HCT116 (cell line): ENCODE measurements at regions not wholly inside any gene's neighbourhood (a gene's known extent, or its start where the extent isn't known, plus 50 kb on each side); places are given as distances from the start of the nearest gene placed in this dataset.

ENCODE experiments used
- ATAC-seq: fragments of 200-7000 bp; cut with Tn5 transposase; 2 replicates; pipeline ENCODE4 v1.9.1; 2020; ENCODE audit warnings: mild to moderate bottlenecking, moderate library complexity
- BruUV-seq: library from RNA; stranded (reverse); fragments of 400-500 nt; replicated peaks from 2 replicates; lab custom pipeline; 2021; lab: Mats Ljungman, UMichigan
- CTCF ChIA-PET: fragments of 300-600 bp; sonication (Branson Sonifier 250); formaldehyde crosslinking; loops from one replicate; lab custom pipeline; 2021; ENCODE audit warnings: antibody characterized with exemption; lab: Charles Lee
- POLR2A ChIA-PET: fragments of 300-600, 350-600 bp; sonication (Branson Sonifier 250); formaldehyde crosslinking; loops from one replicate; lab custom pipeline; 2021; ENCODE audit warnings: antibody characterized with exemption; lab: Charles Lee
- RAD21 ChIA-PET, 2 experiments: fragments of 300-600 bp; sonication (Branson Sonifier 250); formaldehyde crosslinking; loops; one replicate each; lab custom pipeline; 2023; ENCODE audit warnings: low total read pairs in 2 of 2; ENCODE audit not compliant: uncharacterized antibody in 2 of 2, unreplicated experiment in 2 of 2, low non-redundant PET in 1 of 2; lab: Charles Lee
- DNase-seq: peaks from one replicate; pipeline ENCODE4 v3.0.0-alpha.2; 2010; ENCODE audit warnings: low read depth, low spot score
- H2AFZ ChIP-seq: fragments of 200-600 bp; shearing (Covaris generic), sonication (generic); 2 replicates; pipeline ENCODE4 v1.6.1; 2017; ENCODE audit warnings: low read depth, mixed run types, mixed read lengths, antibody characterized with exemption, low read length; ENCODE audit not compliant: poor library complexity, severe bottlenecking
- H3K27ac ChIP-seq: 2 replicates; pipeline ENCODE4 v1.5.1; 2012; ENCODE audit warnings: low read depth, low read length
- H3K27me3 ChIP-seq: fragments of 200-600 bp; sonication (generic); 2 replicates; pipeline ENCODE4 v1.6.1; 2016; ENCODE audit warnings: mixed run types, low read length, mixed read lengths; ENCODE audit not compliant: insufficient read depth
- H3K36me3 ChIP-seq, 2 experiments: fragments of 200-500 bp in 1 of 2; fragments of 200-600 bp in 1 of 2; sonication (Bioruptor generic) in 1 of 2; sonication (generic) in 1 of 2; 2 replicates each; pipeline versions ENCODE4 v1.5.1 to v1.6.1; 2014 to 2016; ENCODE audit warnings: low read length in 2 of 2, inconsistent platforms in 1 of 2, mixed read lengths in 1 of 2, mixed run types in 1 of 2; ENCODE audit not compliant: insufficient read depth in 2 of 2, control insufficient read depth in 1 of 2
- H3K4me1 ChIP-seq, 2 experiments: fragments of 200-600 bp in 1 of 2; sonication (generic) in 1 of 2; 2 replicates each; pipeline versions ENCODE4 v1.5.1 to v1.6.1; 2012 to 2017; ENCODE audit warnings: low read length in 2 of 2, inconsistent platforms in 1 of 2, mild to moderate bottlenecking in 1 of 2, mixed read lengths in 1 of 2, mixed run types in 1 of 2, moderate library complexity in 1 of 2; ENCODE audit not compliant: insufficient read depth in 2 of 2, control insufficient read depth in 1 of 2
- H3K4me2 ChIP-seq: fragments of 200-600 bp; sonication (generic); 2 replicates; pipeline ENCODE4 v1.6.1; 2017; ENCODE audit warnings: mixed run types, low read length, mixed read lengths
- H3K4me3 ChIP-seq, 2 experiments: fragments of 200-600 bp in 1 of 2; sonication (generic) in 1 of 2; replicated peaks in 1 of 2; 2 replicates each; pipeline ENCODE4 v1.5.1; 2011 to 2016; ENCODE audit warnings: low read length in 2 of 2, control low read depth in 1 of 2, low read depth in 1 of 2, mild to moderate bottlenecking in 1 of 2, mixed read lengths in 1 of 2, mixed run types in 1 of 2
- H3K79me2 ChIP-seq: fragments of 200-600 bp; sonication (generic); 2 replicates; pipeline ENCODE4 v1.6.1; 2017; ENCODE audit warnings: mild to moderate bottlenecking, mixed run types, low read length, moderate library complexity, mixed read lengths; ENCODE audit not compliant: insufficient read depth
- H3K9ac ChIP-seq: fragments of 200-600 bp; sonication (generic); 2 replicates; pipeline ENCODE4 v1.6.1; 2016; ENCODE audit warnings: low read length, mixed read lengths
- H3K9me2 ChIP-seq: fragments of 200-600 bp; sonication (generic), shearing (Covaris generic); 2 replicates; pipeline ENCODE4 v1.6.1; 2017; ENCODE audit warnings: mixed run types, mild to moderate bottlenecking, moderate library complexity; ENCODE audit not compliant: insufficient read depth
- H3K9me3 ChIP-seq, 2 experiments: fragments of 200-500 bp in 1 of 2; fragments of 200-600 bp in 1 of 2; sonication (Bioruptor generic) in 1 of 2; sonication (generic) in 1 of 2; 2 replicates each; pipeline ENCODE4 v1.6.1; 2014 to 2017; ENCODE audit warnings: low read length in 2 of 2, mixed read lengths in 2 of 2, inconsistent platforms in 1 of 2, low read depth in 1 of 2, mild to moderate bottlenecking in 1 of 2, mixed run types in 1 of 2, moderate library complexity in 1 of 2; ENCODE audit not compliant: control insufficient read depth in 1 of 2, insufficient read depth in 1 of 2
- H4K20me1 ChIP-seq: fragments of 200-600 bp; sonication (generic), shearing (Covaris generic); 2 replicates; pipeline ENCODE4 v1.6.1; 2017; ENCODE audit warnings: mixed run types, mild to moderate bottlenecking, moderate library complexity; ENCODE audit not compliant: insufficient read depth
- EGR1 ChIP-seq: IDR thresholded peaks from 2 replicates; pipeline ENCODE4 v1.6.1; 2012; ENCODE audit warnings: low read depth
- EZH2 ChIP-seq: fragments of 200-600 bp; sonication (generic); IDR thresholded peaks from 2 replicates; pipeline ENCODE4 v1.6.1; 2017; ENCODE audit warnings: antibody characterized with exemption, mixed run types
- FOSL1 ChIP-seq: IDR thresholded peaks from 2 replicates; pipeline ENCODE4 v1.6.1; 2012; ENCODE audit warnings: low read depth
- JUND ChIP-seq: IDR thresholded peaks from 2 replicates; pipeline ENCODE4 v1.6.1; 2012
- MAX ChIP-seq: IDR thresholded peaks from 2 replicates; pipeline ENCODE4 v1.6.1; 2012
- RAD21 ChIP-seq: IDR thresholded peaks from 2 replicates; pipeline ENCODE4 v1.6.1; 2012; ENCODE audit warnings: low read depth, mild to moderate bottlenecking
- SIN3A ChIP-seq: IDR thresholded peaks from 2 replicates; pipeline ENCODE4 v1.6.1; 2012; ENCODE audit warnings: low read depth
- SP1 ChIP-seq: IDR thresholded peaks from 2 replicates; pipeline ENCODE4 v1.6.1; 2012; ENCODE audit warnings: low read depth
- ZBTB33 ChIP-seq: IDR thresholded peaks from 2 replicates; pipeline ENCODE4 v1.6.1; 2011; ENCODE audit warnings: mild to moderate bottlenecking, low read length, moderate library complexity; ENCODE audit not compliant: insufficient replicate concordance; ENCODE audit errors: extremely low read depth
- intact Hi-C: fragments of 100-400 bp; cut with micrococcal nuclease; formaldehyde crosslinking; loops from 2 replicates; pipeline ENCODE4 v1.10.0; 2022
- TF ChIP-seq, protein P1 (sequence below): IDR thresholded peaks from 2 replicates; pipeline ENCODE4 v1.6.1; 2012

- Histone ChIP-seq H4K20me1 (no peaks in the 10 kb centered on the region), H2AFZ (no peak overlapping the region), H3K27me3 (no peaks in the 10 kb centered on the region), H3K27ac (no peak overlapping the region), H3K4me3 (no peak overlapping the region), H3K9ac (no peak overlapping the region), H3K9me3 (no peaks in the 10 kb centered on the region), H3K79me2 (no peaks in the 10 kb centered on the region), H3K4me1 (no peaks in the 10 kb centered on the region), H3K36me3 (no peaks in the 10 kb centered on the region), H3K4me2 (no peak overlapping the region), H3K9me2 (no peaks in the 10 kb centered on the region)
- intact Hi-C loops = no loop called here
- BruUV-seq = no TSS peak
- ATAC-seq (no peak), DNase-seq (no peak)
- ChIA-PET RAD21 (no interaction called here), CTCF (no interaction called here), POLR2A (no interaction called here)
- TF ChIP-seq JUND = no peak
- TF ChIP-seq EGR1 = no peak
- TF ChIP-seq FOSL1 = no peak
- no peak for TF ChIP-seq SP1
- TF ChIP-seq SIN3A = no peak
- TF ChIP-seq RAD21 = no peak
- TF ChIP-seq ZBTB33 = no peak
- TF ChIP-seq MAX = no peak
- TF ChIP-seq, protein P1, sequence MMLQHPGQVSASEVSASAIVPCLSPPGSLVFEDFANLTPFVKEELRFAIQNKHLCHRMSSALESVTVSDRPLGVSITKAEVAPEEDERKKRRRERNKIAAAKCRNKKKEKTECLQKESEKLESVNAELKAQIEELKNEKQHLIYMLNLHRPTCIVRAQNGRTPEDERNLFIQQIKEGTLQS = no peak
- no peak for TF ChIP-seq EZH2
These were observed 972.0 kb upstream of the LRRTM1 start for GRCh38 chr2:81276595-81276994.
